Astrocyte of the cerebellum (primary cell): ENCODE measurements at regions not wholly inside any gene's neighbourhood (a gene's known extent, or its start where the extent isn't known, plus 50 kb on each side); places are given as distances from the start of the nearest gene placed in this dataset.

ENCODE experiments used
- DNase-seq: peaks from one replicate; pipeline ENCODE4 v3.0.0-alpha.2; 2011; ENCODE audit warnings: low read depth
- H3K4me3 ChIP-seq: 2 replicates; pipeline ENCODE4 v1.5.1; 2011; ENCODE audit warnings: mild to moderate bottlenecking, low read depth, low read length, moderate library complexity
- CTCF ChIP-seq: IDR thresholded peaks from 2 replicates; pipeline ENCODE4 v1.5.1; 2012; ENCODE audit warnings: low read length, low read depth, moderate library complexity, mild to moderate bottlenecking; ENCODE audit errors: missing control alignments
- in situ Hi-C: cut with HindIII; loops from 2 replicates; pipeline ENCODE4 v1.10.0; 2017; ENCODE audit warnings: low sequenced_read_pairs

GRCh38 chr15:94059013-94059587 lies 172.3 kb upstream of the MCTP2 start:
- no peak overlapping the region for H3K4me3 ChIP-seq
- no peak for TF ChIP-seq CTCF
- no peak for DNase-seq
- in situ Hi-C loops = no loop called here

- in situ Hi-C loops = no loop called here
- H3K4me3 ChIP-seq = no peak overlapping the region
- DNase-seq = no peak
Observed at GRCh38 chr15:94057305-94057704, 174.1 kb upstream of the MCTP2 start.

GRCh38 chr15:94056314-94056713 lies 175.0 kb upstream of the MCTP2 start:
- TF ChIP-seq CTCF = no peak
- H3K4me3 ChIP-seq = no peak overlapping the region
- in situ Hi-C loops = no loop called here
- DNase-seq = peak; percentile 27

More at GRCh38 chr15:94057305-94057704, 174.1 kb upstream of the MCTP2 start:
- no peak for TF ChIP-seq CTCF

- H3K4me3 ChIP-seq = no peak overlapping the region
- no peak for DNase-seq
- TF ChIP-seq CTCF = no peak
- in situ Hi-C loops = no loop called here
Observed at GRCh38 chr15:94053626-94054025, 177.7 kb upstream of the MCTP2 start.

- in situ Hi-C loops = no loop called here
- no peak for TF ChIP-seq CTCF
- no peak overlapping the region for H3K4me3 ChIP-seq
- no peak for DNase-seq
Observed at GRCh38 chr15:94052711-94053110, 178.7 kb upstream of the MCTP2 start.

GRCh38 chr15:94047566-94047965 lies 183.8 kb upstream of the MCTP2 start:
- TF ChIP-seq CTCF = no peak
- in situ Hi-C loops = no loop called here
- no peak overlapping the region for H3K4me3 ChIP-seq
- DNase-seq = no peak
